Astrocyte of the hippocampus (primary cell): ENCODE measurements at regions not wholly inside any gene's neighbourhood (a gene's known extent, or its start where the extent isn't known, plus 50 kb on each side); places are given as distances from the start of the nearest gene placed in this dataset.
A peak's percentile ranks its signal among the peaks of the same experiment; 100 is the strongest.
"Not testable (repeated sequence)": the region's sequence is repeated elsewhere in the genome, so short reads cannot be mapped to it uniquely, and the experiment has no call there.

Experiments used
- DNase-seq: peaks from one replicate; pipeline ENCODE4 v3.0.0; 2011; ENCODE audit warnings: low read depth, low spot score

GRCh38 chrX:55813150-55813549 is 95.6 kb downstream of the RRAGB start:
- no peak for DNase-seq

GRCh38 chrX:55815546-55815945 is 98.0 kb downstream of the RRAGB start:
- DNase-seq, result no peak

GRCh38 chrX:55816023-55816422 is 98.5 kb downstream of the RRAGB start:
- no peak for DNase-seq

- DNase-seq, result no peak
Measured at GRCh38 chrX:55818673-55819375, 101.3 kb downstream of the RRAGB start.

GRCh38 chrX:55839485-55839884 is 121.9 kb downstream of the RRAGB start:
- DNase-seq, result no peak

- no peak for DNase-seq
Measured at GRCh38 chrX:55841962-55842752, 124.6 kb downstream of the RRAGB start.

GRCh38 chrX:55866779-55867178 is 149.2 kb downstream of the RRAGB start:
- not testable (repeated sequence) for DNase-seq

- peak; percentile 1 for DNase-seq
Measured at GRCh38 chrX:55867181-55867651, 149.7 kb downstream of the RRAGB start.

GRCh38 chrX:55867708-55868107 is 150.2 kb downstream of the RRAGB start:
- DNase-seq, result no peak

- DNase-seq, result no peak
Measured at GRCh38 chrX:55874807-55875206, 157.3 kb downstream of the RRAGB start.

GRCh38 chrX:55883541-55883940 is 166.0 kb downstream of the RRAGB start:
- not testable (repeated sequence) for DNase-seq

GRCh38 chrX:55907968-55908607 is 190.5 kb downstream of the RRAGB start:
- DNase-seq, result peak; percentile 62

GRCh38 chrX:55908661-55909212 is 191.2 kb downstream of the RRAGB start:
- DNase-seq, result peak; percentile 29

- no peak for DNase-seq
Measured at GRCh38 chrX:55919367-55920221, 202.0 kb downstream of the RRAGB start.

- DNase-seq, result no peak
Measured at GRCh38 chrX:55924574-55924973, 207.0 kb downstream of the RRAGB start.

GRCh38 chrX:55928529-55928928 is 211.0 kb downstream of the RRAGB start:
- DNase-seq, result not testable (repeated sequence)
